HepG2 (cell line): ENCODE measurements at regions not wholly inside any gene's neighbourhood (a gene's known extent, or its start where the extent isn't known, plus 50 kb on each side); places are given as distances from the start of the nearest gene placed in this dataset.

Source experiments
- ATAC-seq: fragments of 200-7000 bp; cut with Tn5 transposase; 3 replicates; pipeline ENCODE4 v1.9.1; 2020; ENCODE audit warnings: mild to moderate bottlenecking, moderate library complexity
- BruUV-seq: library from RNA; stranded (reverse); fragments of 400-500 nt; replicated peaks from 2 replicates; lab custom pipeline; 2021; lab: Mats Ljungman, UMichigan
- CTCF ChIA-PET: fragments of 300-600 bp; formaldehyde crosslinking; extraction: SDS; loops from one replicate; lab custom pipeline; 2021; ENCODE audit warnings: low total read pairs, inconsistent platforms, low intra/inter-chr PET ratio; lab: Yijun Ruan, JAX
- POLR2A ChIA-PET: fragments of 350-600 bp; sonication (Branson Sonifier 250); formaldehyde crosslinking; loops from one replicate; lab custom pipeline; 2020; ENCODE audit warnings: antibody characterized with exemption, inconsistent platforms; lab: Yijun Ruan, JAX
- DNase-seq: peaks from one replicate; pipeline ENCODE4 v3.0.0-alpha.2; 2015; ENCODE audit warnings: low spot score
- FAIRE-seq: peaks from 3 replicates; lab custom pipeline; 2011; peaks lifted over from hg19 to GRCh38; lab: Jason Lieb, UNC
- H2AFZ ChIP-seq: one replicate; pipeline ENCODE4 v1.6.1; 2011; ENCODE audit warnings: low read length, inconsistent platforms
- H3K27ac ChIP-seq: fragments of 300-600 bp; 3 replicates; pipeline ENCODE4 v1.8.0; 2011; ENCODE audit warnings: mixed run types, mild to moderate bottlenecking, mixed read lengths, low read length, inconsistent platforms; ENCODE audit not compliant: insufficient read depth; ENCODE audit errors: extremely low read length
- H3K27me3 ChIP-seq, 2 experiments: fragments of 200-600 bp in 1 of 2; 2 replicates in 1 of 2; 3 replicates in 1 of 2; pipeline versions ENCODE4 v1.6.0 to v1.8.0; 2011; ENCODE audit warnings: low read length in 2 of 2, mild to moderate bottlenecking in 2 of 2, moderate library complexity in 2 of 2, inconsistent platforms in 1 of 2; ENCODE audit not compliant: insufficient read depth in 2 of 2, control insufficient read depth in 1 of 2
- H3K36me3 ChIP-seq, 2 experiments: fragments of 200-600 bp in 1 of 2; replicated peaks in 1 of 2; 2 replicates in 1 of 2; 3 replicates in 1 of 2; pipeline versions ENCODE4 v1.5.1 to v1.8.0; 2011; ENCODE audit warnings: low read length in 2 of 2, inconsistent platforms in 1 of 2; ENCODE audit not compliant: insufficient read depth in 2 of 2, control insufficient read depth in 1 of 2
- H3K4me1 ChIP-seq: 2 replicates; pipeline ENCODE4 v1.5.1; 2012; ENCODE audit warnings: low read length, inconsistent platforms; ENCODE audit not compliant: insufficient read depth
- H3K4me2 ChIP-seq: 2 replicates; pipeline ENCODE4 v1.6.0; 2011; ENCODE audit warnings: low read depth, low read length, inconsistent platforms
- H3K4me3 ChIP-seq, 3 experiments: fragments of 200-600 bp in 1 of 3; sonication (generic), shearing (Covaris generic) in 1 of 3; replicated peaks in 1 of 3; 2 replicates each; pipeline ENCODE4 v1.5.1; 2011 to 2016; ENCODE audit warnings: low read length in 3 of 3, inconsistent platforms in 2 of 3, low read depth in 2 of 3, mild to moderate bottlenecking in 2 of 3, control low read depth in 1 of 3, mixed read lengths in 1 of 3; ENCODE audit not compliant: insufficient read depth in 1 of 3
- H3K79me2 ChIP-seq: one replicate; pipeline ENCODE4 v1.6.1; 2011; ENCODE audit warnings: low read length, inconsistent platforms; ENCODE audit not compliant: insufficient read depth
- H3K9ac ChIP-seq: 2 replicates; pipeline ENCODE4 v1.6.0; 2011; ENCODE audit warnings: mild to moderate bottlenecking, low read depth, low read length, inconsistent platforms; ENCODE audit not compliant: insufficient read depth
- H3K9me3 ChIP-seq: 2 replicates; pipeline ENCODE4 v1.5.1; 2012; ENCODE audit warnings: mild to moderate bottlenecking, low read length
- H4K20me1 ChIP-seq: 2 replicates; pipeline ENCODE4 v1.6.0; 2011; ENCODE audit warnings: inconsistent platforms, mild to moderate bottlenecking, low read length, moderate library complexity; ENCODE audit not compliant: insufficient read depth
- AHR ChIP-seq: IDR thresholded peaks from 2 replicates; pipeline ENCODE4 v1.6.1; 2018; ENCODE audit warnings: missing genetic modification reagents, missing compliant biosample characterization
- ATF1 ChIP-seq: IDR thresholded peaks from 2 replicates; pipeline ENCODE4 v1.6.1; 2016; ENCODE audit warnings: mild to moderate bottlenecking, control low read depth
- BHLHE40 ChIP-seq: IDR thresholded peaks from 2 replicates; pipeline ENCODE4 v1.6.1; 2011; ENCODE audit warnings: low read length, improper control_type of control experiment
- MTF2 ChIP-seq: sonication (generic); formaldehyde crosslinking; IDR thresholded peaks from 2 replicates; pipeline ENCODE4 v1.5.0; 2020; ENCODE audit warnings: missing genetic modification reagents, borderline replicate concordance
- ZNF577 ChIP-seq: sonication (generic); formaldehyde crosslinking; IDR thresholded peaks from 2 replicates; pipeline ENCODE4 v1.4.0; 2020; ENCODE audit warnings: mild to moderate bottlenecking, low read depth, missing genetic modification reagents, borderline replicate concordance
- WGBS: methylation state at CpG from one replicate; pipeline ENCODE4 v1.1.6; 2017; ENCODE audit warnings: low lambda C conversion rate; 5-methylcytosine and 5-hydroxymethylcytosine counted together
- in situ Hi-C: cut with HindIII; loops from 2 replicates; pipeline ENCODE4 v1.10.0; 2017; ENCODE audit warnings: low pct_unique_long_range_greater_than_20kb; ENCODE audit not compliant: extremely low pct_ligation_motif_present
- intact Hi-C: fragments of 100-400 bp; cut with micrococcal nuclease; formaldehyde crosslinking; loops from one replicate; pipeline ENCODE4 v1.10.0; 2022; ENCODE audit not compliant: unreplicated experiment
- TF ChIP-seq, protein P1 (sequence below): sonication (generic); formaldehyde crosslinking; IDR thresholded peaks from 2 replicates; pipeline ENCODE4 v1.8.1; 2023; ENCODE audit warnings: mild to moderate bottlenecking, missing genetic modification reagents
- TF ChIP-seq, protein P2 (sequence below): sonication (generic); formaldehyde crosslinking; IDR thresholded peaks from 2 replicates; pipeline ENCODE4 v1.4.0; 2020; ENCODE audit warnings: missing genetic modification reagents
- TF ChIP-seq, protein P3 (sequence below): sonication (generic); formaldehyde crosslinking; IDR thresholded peaks from 2 replicates; pipeline ENCODE4 v1.5.0; 2020; ENCODE audit warnings: missing genetic modification reagents

DNA sequence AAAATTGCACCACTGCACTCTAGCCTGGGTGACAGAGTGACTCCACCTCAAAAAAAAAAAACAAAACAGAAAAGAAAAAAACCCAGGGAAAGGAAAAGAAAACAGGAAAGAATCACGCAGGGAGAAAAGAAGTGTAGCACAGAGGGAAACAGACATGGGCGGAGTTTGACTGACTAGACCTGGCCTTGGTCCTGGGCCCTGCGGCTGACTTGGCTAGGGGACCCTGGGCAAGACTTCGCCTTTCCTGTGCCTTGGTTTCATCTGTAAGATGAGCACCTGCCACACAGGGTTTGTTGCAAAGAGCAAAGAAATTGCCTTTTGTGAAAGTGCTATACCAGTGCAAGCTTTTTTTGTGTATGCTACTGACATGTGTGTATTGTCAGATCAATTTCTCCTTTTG lies 71.3 kb upstream of the KCNG1 start:
- Histone ChIP-seq H3K4me3 (no peak overlapping the region), H3K79me2 (no peaks in the 10 kb centered on the region), H4K20me1 (no peaks in the 10 kb centered on the region), H3K27me3 (peaks cover 6 to 42% of the 10 kb centered on the region in 2 experiments; a peak in 3 of 5 replicates), H3K27ac (no peak overlapping the region), H3K36me3 (no peaks in the 10 kb centered on the region), H3K9ac (no peak overlapping the region), H3K4me2 (no peak overlapping the region), H3K4me1 (no peaks in the 10 kb centered on the region), H3K9me3 (no peaks in the 10 kb centered on the region), H2AFZ (no peak overlapping the region)
- WGBS = 15% methylated on average over 4 of the region's 4 CpGs
- ChIA-PET CTCF (no interaction called here), POLR2A (no interaction called here)
- TF ChIP-seq BHLHE40 (no peak), AHR (CRISPR knock-in tag) (no peak), MTF2 (CRISPR knock-in tag) (no peak), ZNF577 (CRISPR knock-in tag) (no peak), ATF1 (CRISPR knock-in tag) (no peak)
- TF ChIP-seq, protein P1, sequence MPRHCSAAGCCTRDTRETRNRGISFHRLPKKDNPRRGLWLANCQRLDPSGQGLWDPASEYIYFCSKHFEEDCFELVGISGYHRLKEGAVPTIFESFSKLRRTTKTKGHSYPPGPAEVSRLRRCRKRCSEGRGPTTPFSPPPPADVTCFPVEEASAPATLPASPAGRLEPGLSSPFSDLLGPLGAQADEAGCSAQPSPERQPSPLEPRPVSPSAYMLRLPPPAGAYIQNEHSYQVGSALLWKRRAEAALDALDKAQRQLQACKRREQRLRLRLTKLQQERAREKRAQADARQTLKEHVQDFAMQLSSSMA (CRISPR knock-in tag) = no peak
- TF ChIP-seq, protein P2, sequence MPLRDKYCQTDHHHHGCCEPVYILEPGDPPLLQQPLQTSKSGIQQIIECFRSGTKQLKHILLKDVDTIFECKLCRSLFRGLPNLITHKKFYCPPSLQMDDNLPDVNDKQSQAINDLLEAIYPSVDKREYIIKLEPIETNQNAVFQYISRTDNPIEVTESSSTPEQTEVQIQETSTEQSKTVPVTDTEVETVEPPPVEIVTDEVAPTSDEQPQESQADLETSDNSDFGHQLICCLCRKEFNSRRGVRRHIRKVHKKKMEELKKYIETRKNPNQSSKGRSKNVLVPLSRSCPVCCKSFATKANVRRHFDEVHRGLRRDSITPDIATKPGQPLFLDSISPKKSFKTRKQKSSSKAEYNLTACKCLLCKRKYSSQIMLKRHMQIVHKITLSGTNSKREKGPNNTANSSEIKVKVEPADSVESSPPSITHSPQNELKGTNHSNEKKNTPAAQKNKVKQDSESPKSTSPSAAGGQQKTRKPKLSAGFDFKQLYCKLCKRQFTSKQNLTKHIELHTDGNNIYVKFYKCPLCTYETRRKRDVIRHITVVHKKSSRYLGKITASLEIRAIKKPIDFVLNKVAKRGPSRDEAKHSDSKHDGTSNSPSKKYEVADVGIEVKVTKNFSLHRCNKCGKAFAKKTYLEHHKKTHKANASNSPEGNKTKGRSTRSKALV (CRISPR knock-in tag) = no peak
- TF ChIP-seq, protein P3, sequence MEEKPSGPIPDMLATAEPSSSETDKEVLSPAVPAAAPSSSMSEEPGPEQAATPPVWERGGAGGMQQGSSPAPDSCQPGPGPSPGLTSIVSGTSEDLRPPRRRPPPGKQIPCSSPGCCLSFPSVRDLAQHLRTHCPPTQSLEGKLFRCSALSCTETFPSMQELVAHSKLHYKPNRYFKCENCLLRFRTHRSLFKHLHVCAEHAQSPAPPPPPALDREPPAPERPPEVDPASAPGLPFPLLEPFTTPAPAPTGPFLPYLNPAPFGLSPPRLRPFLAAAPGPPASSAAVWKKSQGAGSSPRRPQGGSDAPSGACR (CRISPR knock-in tag) = no peak
- no TSS peak for BruUV-seq
- in situ Hi-C loops (no loop called here), intact Hi-C loops (no loop called here)
- DNase-seq (no peak), ATAC-seq (no peak; the same call in 2 of the 3 replicates), FAIRE-seq (no peak)
